ENCODE measurements at regions not wholly inside any gene's neighbourhood (a gene's known extent, or its start where the extent isn't known, plus 50 kb on each side); places are given as distances from the start of the nearest gene placed in this dataset.

DNA sequence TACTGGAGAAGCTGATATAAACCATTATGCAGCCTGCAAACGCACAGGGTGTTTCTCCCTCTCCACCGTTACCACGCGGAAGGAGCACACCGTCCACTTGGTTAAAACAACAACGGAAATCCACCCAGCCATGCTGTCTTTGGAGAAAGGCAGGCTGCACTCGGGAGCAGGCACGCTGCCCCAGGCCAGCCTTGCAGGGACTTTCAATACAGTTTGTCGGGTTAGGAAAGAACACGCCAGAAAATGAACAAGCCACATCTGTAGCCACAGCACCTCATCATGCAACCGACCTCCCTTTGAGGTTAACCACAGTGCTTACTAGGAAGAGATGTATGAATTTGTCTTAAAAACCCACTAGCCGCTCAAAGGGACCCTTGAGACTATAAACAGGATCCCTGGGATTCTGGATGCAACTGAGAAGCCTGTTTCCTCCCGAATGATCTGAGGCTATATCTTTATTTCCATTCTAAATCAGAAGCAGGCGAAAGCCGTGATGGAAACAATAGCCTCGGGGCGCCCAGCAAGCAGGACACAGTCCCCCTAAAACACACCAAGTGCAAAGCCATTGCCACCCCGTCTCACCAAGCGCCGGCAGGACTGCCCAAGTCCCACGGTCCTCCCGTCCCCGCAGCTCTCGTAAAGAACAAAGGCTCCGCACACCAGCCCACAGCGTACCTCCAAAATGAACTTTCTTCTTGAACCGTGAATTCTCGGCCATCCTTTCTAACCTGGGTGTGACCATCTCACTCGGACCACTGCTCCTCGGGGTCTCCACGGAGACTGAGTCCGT, 318.9 kb downstream of the CTTN start:
- DNase-seq (ENCODE audit: low read depth in 1 of 2, low spot score in 1 of 2), result no peak

DNA sequence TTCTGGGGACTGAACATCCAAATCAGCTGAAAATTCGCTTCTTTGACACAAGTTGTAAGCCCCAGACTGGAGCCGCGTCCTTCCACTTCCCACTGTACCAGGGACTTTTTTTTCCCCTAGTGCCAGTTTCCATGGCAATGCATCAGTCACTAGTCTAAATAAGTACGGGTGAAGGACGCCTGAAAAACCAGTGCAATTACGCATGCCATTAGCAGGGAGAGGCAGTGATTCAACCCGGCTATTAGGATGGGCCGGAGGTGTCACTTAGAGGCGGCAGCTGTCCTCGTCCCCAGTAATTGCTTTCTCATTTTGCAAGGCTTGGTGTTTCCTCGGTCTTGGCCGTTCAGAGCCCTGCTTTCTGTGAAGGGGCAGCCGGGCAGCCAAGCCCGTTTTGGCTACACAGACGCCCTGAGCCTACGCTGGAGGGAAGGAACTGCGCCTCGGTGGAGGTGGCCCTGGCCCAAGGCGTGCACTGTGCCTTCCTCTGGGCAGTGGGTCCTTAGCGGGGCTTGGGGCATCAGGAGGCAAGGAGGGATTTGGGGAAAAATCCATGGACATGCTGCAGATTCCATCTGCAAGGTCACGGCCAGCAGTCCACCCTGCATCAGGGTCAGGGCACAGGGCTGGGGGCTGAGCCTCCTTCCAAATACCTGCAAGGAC, 319.7 kb downstream of the CTTN start:
- DNase-seq (ENCODE audit: low read depth in 1 of 2, low spot score in 1 of 2), result no peak

GRCh38 chr11:70719516-70719915, 321.2 kb downstream of the CTTN start:
- no peak for DNase-seq (ENCODE audit: low read depth in 1 of 2, low spot score in 1 of 2)

DNA sequence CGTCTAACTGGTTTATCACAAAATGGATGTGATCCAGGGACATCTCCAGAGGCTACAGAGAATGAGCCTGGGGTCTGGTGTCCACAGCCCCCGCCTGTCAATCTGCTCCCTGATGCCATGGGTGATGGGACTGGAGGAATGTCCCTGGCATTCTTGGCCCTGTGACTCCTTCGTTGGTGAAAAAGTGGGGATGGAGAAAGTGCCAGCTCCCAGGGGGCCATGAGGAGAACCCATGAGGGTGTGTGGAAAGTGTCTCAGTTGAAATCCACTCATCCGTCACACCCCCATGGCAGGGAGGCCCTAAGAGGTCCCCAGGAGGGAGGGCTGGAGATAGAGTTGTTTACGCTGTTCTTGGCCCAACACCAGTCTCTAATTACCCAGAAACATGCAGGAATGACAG, 322.0 kb downstream of the CTTN start:
- DNase-seq (ENCODE audit: low read depth in 1 of 2, low spot score in 1 of 2), result no peak

- no peak for DNase-seq (ENCODE audit: low read depth in 1 of 2, low spot score in 1 of 2)
These were observed 322.7 kb downstream of the CTTN start for GRCh38 chr11:70721006-70721405.

DNA sequence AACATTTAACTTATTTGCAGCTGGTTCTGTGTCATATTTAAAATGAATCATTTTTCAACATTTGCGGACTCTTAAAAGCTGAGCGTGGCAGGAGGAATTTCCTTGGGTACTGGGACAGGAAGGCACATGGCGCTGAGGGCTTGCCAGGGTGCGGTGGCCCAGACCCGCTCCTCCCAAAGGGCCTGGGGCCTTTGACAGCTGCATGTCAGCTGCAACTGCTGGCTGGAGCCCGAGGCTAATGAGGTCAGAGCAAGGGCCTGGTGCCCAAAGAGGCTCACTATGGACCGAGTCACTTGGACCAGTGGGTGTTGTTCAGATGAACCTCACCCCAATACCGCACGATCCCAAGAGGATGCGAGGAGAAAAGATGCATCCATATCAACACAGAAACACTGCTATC, 326.9 kb downstream of the CTTN start:
- no peak for DNase-seq (ENCODE audit: low read depth in 1 of 2, low spot score in 1 of 2)

DNA sequence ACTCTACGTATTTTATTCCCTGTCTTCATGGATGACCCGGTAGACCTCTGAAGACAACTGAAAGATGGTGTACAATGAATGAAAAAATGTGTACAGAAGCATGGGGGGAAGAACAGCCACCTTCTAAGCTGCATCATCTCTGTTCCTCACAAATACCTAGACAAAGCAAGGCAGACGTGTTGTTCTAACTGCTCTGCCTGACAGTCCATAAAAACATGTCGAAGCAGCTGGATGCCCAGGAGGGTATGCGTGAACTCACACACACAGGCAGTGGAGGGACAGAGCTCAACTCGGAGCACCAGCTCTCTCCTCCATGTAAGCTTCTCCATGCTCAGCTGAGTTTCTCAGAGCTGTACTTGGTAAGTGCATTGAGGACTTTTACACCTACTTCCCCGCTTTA, 327.4 kb downstream of the CTTN start:
- no peak for DNase-seq (ENCODE audit: low read depth in 1 of 2, low spot score in 1 of 2)

- DNase-seq (ENCODE audit: low read depth in 1 of 2, low spot score in 1 of 2), result no peak
These were observed 328.7 kb downstream of the CTTN start for GRCh38 chr11:70727021-70727420.

DNA sequence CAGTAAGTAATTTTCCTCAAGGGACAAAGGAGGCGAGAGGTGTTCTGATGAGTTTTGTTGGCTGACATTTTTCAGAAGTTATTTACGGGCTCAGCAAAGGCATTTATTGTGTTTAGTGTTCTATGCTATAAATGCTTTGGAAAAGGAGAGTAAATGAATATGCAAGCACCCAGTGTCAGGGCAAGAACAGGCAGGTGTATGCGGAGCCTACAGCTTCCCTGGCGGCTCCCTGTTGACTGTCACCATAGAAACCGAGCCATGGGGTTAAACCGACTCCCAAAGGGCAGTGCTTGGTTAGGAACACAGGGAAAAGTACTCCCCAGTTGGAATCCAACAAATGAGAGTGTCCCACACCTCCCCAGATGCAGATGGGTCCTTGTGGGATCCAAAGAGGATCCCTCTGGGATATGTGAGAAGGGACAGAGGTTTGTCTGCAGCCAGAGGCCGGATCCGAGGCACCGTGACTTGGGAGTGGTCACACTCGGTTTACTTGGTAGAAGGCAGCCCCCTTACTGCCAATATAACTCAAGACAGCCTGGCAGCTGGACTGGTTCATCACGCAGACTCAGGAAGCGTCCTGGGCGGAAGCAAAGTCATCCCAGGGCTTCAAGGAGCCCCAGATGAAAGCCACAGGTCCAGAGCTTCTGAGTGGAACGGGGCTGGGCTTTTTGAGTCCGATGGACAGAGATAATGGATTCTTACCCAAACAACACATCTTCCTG, 329.7 kb downstream of the CTTN start:
- DNase-seq (ENCODE audit: low read depth in 1 of 2, low spot score in 1 of 2), result no peak

GRCh38 chr11:70729949-70730348, 331.6 kb downstream of the CTTN start:
- DNase-seq (ENCODE audit: low read depth in 1 of 2, low spot score in 1 of 2), result no peak

- no peak for DNase-seq (ENCODE audit: low read depth in 1 of 2, low spot score in 1 of 2)
These were observed 332.1 kb downstream of the CTTN start for GRCh38 chr11:70730411-70730810.

- no peak for DNase-seq (ENCODE audit: low read depth in 1 of 2, low spot score in 1 of 2)
These were observed 333.1 kb downstream of the CTTN start for GRCh38 chr11:70731271-70732022.

- DNase-seq (ENCODE audit: low read depth in 1 of 2, low spot score in 1 of 2), result no peak
These were observed 333.9 kb downstream of the CTTN start for GRCh38 chr11:70732023-70732880.

GRCh38 chr11:70732881-70733196, 334.5 kb downstream of the CTTN start:
- no peak for DNase-seq (ENCODE audit: low read depth in 1 of 2, low spot score in 1 of 2)

DNA sequence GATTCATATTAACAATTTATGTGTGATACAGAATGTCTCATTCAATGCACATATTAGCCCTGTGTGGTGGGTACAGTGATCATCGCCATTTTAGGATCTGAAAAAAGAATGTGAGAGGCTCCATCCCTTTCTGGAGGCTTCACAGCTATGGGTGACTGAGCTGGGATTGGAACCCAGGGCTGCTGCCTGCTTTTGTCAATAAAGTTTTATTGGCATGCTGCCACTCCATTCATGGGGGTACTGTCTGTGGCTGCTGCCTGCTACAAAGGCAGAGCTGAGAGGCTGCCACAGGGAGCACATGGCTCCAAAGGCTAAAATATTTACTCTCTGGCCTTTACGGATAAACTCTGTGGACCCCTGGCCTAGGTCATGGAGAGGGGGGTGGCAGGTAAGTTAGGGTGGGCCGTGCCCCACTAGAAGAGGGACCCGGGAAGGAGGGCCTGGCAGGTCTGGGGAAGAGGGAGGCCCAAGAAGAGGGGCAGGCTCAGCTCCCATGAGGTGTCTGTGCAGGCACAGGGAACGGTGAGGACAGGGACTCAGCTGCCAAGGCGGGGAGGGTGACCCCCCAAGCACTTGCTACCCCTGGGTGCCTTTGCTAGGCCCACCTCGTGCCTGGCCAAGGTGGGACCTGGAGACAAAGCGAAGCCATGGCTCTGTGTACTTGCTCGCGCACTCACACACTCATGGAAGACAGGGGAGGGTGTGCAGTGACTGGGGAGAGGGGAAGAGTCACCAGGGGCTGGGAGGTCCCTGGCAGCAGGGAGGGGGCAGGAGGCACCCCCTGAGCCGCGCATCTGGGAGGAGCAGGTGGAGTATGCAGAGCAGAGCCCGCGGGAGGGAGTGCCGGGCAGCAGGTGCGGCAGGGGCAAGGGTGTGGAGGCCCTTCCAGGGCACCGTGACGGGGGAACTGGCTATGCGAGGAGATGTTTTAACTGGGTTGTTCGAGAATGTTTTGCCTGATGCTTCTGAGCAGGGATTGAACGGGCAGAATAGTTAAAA, 335.3 kb downstream of the CTTN start:
- DNase-seq (ENCODE audit: low read depth in 1 of 2, low spot score in 1 of 2), result no peak

DNA sequence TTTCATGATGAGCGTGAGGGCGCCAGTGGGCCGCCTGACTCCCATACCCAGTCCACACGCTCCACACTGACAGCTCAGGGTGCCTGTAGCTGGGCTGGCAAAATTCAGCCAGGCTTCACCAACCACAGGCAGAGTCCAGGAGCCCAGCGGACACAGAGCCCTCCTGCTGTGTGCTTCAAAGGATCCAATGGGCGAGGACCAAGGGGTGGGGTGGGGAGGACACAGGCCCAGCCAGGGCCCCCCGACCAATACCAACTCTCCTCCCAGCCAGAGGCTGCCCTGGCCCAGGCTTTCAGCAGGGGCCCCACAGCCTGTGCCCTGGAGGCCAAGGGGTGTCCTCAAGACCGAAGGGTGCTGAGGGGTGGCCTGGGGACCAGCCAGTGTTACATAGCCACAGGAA, 336.1 kb downstream of the CTTN start:
- DNase-seq (ENCODE audit: low read depth in 1 of 2, low spot score in 1 of 2), result no peak

DNA sequence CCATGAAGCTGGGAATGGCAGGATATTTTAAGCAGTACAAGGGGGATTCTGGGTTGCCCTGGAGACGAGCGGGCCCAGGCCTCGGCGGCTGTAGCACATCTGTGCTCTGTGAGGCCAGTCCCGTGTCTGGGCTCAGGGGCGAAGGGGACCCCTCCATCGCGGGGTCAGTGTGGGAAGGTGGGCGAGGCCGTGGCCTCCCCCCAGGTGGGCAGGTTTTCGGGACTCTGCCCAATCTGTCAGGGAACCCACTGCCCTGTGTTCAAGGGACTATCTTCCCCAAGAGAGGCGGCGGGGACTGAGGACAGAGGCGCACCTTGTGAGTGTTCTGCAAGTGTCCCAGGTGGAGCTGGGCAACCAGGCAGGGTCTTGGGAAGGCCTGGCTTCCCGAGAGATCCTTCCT, 336.6 kb downstream of the CTTN start:
- no peak for DNase-seq (ENCODE audit: low read depth in 1 of 2, low spot score in 1 of 2)

GRCh38 chr11:70735976-70736375, 337.6 kb downstream of the CTTN start:
- DNase-seq (ENCODE audit: low read depth in 1 of 2, low spot score in 1 of 2), result no peak

DNA sequence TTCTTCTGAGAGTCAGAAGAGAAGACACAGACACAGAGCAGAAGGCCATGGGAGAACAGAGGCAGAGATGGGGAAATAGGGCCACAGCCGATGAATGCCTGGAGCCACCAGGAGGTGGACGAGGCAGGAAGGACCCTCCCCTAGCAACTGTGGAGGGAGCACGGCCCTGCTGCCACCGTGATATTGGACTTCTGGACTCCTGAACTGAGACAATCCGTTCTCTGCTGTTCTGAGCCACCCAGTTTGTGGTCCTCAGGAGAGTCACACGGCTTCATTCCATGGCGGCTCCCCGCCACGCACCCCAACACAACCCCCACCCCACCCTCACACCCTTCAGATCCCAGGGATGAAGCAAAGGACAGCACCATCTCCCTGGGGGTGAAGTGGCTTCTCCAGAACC, 338.1 kb downstream of the CTTN start:
- DNase-seq (ENCODE audit: low read depth in 1 of 2, low spot score in 1 of 2), result no peak
